NB4 (cell line): ENCODE measurements at regions not wholly inside any gene's neighbourhood (a gene's known extent, or its start where the extent isn't known, plus 50 kb on each side); places are given as distances from the start of the nearest gene placed in this dataset.

Source experiments
- DNase-seq: peaks from one replicate; pipeline ENCODE4 v3.0.0; 2010; ENCODE audit warnings: low read depth
- H3K4me3 ChIP-seq: one replicate; pipeline ENCODE4 v1.5.1; 2011; ENCODE audit warnings: mild to moderate bottlenecking, low read depth, low read length, moderate library complexity
- MYC ChIP-seq: IDR thresholded peaks from 2 replicates; pipeline ENCODE4 v1.6.1; 2011; ENCODE audit warnings: low read depth, low read length
- POLR2A ChIP-seq: IDR thresholded peaks from 2 replicates; pipeline ENCODE4 v1.6.1; 2011; ENCODE audit warnings: mild to moderate bottlenecking; ENCODE audit not compliant: insufficient read length; ENCODE audit errors: extremely low read depth
- TF ChIP-seq, protein P1 (sequence below): IDR thresholded peaks from one replicate; pipeline ENCODE4 v1.5.1; 2012; ENCODE audit warnings: low read depth, low read length
- TF ChIP-seq, protein P2 (sequence below): IDR thresholded peaks from 2 replicates; pipeline ENCODE4 v1.6.1; 2011; ENCODE audit warnings: low read depth, low read length

DNA sequence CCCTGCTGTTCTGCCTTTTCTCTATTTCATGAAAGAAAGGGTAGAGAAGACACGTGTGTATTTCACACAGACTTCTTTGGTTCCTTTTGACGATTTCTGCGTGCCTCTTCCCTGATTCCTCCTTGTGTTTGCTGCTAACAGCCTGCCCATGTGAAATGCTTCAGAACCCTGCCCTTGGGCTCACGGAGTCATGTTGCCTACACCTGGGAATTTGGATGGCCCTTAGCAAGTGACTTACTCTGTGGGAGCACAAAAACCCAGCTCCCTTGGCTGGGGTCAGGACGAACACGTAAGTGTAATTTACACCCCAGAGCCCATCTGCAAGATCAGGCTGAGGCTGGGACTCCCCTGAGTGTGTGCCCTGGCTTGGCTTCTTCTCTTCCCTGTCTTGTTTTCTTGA is 220.3 kb upstream of the BCOR start:
- no peak overlapping the region for H3K4me3 ChIP-seq
- TF ChIP-seq, protein P1, sequence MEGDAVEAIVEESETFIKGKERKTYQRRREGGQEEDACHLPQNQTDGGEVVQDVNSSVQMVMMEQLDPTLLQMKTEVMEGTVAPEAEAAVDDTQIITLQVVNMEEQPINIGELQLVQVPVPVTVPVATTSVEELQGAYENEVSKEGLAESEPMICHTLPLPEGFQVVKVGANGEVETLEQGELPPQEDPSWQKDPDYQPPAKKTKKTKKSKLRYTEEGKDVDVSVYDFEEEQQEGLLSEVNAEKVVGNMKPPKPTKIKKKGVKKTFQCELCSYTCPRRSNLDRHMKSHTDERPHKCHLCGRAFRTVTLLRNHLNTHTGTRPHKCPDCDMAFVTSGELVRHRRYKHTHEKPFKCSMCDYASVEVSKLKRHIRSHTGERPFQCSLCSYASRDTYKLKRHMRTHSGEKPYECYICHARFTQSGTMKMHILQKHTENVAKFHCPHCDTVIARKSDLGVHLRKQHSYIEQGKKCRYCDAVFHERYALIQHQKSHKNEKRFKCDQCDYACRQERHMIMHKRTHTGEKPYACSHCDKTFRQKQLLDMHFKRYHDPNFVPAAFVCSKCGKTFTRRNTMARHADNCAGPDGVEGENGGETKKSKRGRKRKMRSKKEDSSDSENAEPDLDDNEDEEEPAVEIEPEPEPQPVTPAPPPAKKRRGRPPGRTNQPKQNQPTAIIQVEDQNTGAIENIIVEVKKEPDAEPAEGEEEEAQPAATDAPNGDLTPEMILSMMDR = no peak
- TF ChIP-seq MYC (no peak), POLR2A (no peak)
- TF ChIP-seq, protein P2, sequence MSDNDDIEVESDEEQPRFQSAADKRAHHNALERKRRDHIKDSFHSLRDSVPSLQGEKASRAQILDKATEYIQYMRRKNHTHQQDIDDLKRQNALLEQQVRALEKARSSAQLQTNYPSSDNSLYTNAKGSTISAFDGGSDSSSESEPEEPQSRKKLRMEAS = no peak
- no peak for DNase-seq

DNA sequence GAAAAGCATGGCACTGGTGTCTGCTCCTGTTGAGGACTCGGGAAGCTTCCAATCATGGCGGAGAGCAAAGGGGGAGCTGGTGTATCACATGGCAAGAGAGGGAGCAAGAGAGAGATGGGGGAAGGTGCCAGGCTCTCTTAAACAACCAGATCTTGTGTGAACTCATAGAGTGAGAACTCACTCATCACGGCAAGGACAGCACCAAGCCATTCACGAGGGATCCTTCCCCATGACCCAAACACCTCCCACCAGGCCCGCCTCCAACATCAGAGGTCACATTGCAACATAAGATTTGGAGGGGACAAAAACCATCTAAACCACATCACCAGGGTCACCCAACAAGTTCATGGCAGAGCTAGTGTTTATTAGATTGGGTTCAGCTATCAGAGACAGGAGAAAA is 218.7 kb upstream of the BCOR start:
- DNase-seq = no peak
- no peak overlapping the region for H3K4me3 ChIP-seq
- TF ChIP-seq, protein P2 = no peak
- TF ChIP-seq POLR2A (no peak), MYC (no peak)
- TF ChIP-seq, protein P1 = no peak

DNA sequence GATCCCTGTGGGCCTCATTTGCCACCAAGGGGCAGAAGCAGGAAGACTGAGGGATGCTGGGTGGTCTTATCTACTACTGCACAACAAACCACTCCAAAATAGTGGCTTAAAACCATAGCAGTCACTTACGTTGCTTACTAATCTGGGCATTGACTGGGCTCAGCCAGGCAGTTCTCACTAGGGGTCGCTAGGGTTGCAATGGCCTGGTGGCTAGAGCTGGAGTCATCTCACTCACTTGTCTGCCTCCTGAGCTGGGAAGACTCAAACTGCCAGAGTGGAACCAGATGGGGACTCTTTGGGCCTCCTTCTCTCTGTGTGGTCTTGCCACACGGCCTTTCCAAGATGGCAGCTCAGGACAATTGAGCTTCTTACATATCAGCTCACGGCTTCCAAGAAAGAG is 216.3 kb upstream of the BCOR start:
- no peak for DNase-seq
- no peak for TF ChIP-seq POLR2A
- TF ChIP-seq, protein P1 = no peak
- TF ChIP-seq, protein P2 = no peak
- no peak for TF ChIP-seq MYC
- H3K4me3 ChIP-seq = no peak overlapping the region

DNA sequence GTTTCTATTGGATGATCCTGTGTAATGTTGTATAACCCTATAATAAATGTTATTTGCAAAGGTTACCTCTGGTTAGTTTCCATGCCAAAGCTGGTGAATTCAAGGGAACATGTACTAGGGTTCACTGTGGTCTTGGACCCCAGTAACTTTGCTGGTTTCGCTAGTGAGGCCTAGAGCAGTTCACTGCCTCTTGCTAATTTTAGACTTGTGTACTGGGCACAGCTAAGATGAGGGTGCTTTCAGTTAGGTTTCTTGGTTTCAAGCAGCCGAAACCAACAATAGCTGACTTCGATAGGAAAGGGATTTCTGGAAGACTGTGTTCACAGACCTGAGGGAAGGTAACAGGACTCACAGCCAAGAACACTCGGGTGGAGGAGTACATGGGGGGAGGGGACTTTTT is 215.5 kb upstream of the BCOR start:
- no peak for DNase-seq
- no peak overlapping the region for H3K4me3 ChIP-seq
- TF ChIP-seq, protein P1 = no peak

DNA sequence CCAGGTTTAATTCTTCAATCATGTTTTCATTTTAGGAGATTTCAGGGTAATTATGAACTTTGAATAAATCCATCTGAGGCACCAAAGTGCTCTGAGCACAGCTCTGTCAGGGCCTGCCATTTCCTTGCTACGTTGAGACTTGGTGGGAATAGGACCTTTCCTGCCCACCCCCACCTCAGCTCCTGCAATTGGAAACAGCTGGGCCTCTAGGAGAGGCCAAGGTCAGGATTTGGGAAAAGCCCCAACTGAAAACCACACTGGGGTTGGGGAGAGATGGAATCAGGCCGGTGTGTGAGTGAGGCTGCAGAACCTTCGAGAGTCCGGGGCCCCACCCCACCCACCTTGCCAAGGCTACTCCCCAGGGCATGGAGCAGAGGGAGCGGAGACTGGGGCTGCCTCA is 212.7 kb upstream of the BCOR start:
- no peak for DNase-seq
- no peak overlapping the region for H3K4me3 ChIP-seq
- TF ChIP-seq, protein P2 = no peak
- no peak for TF ChIP-seq MYC
- TF ChIP-seq, protein P1 = no peak
- no peak for TF ChIP-seq POLR2A

DNA sequence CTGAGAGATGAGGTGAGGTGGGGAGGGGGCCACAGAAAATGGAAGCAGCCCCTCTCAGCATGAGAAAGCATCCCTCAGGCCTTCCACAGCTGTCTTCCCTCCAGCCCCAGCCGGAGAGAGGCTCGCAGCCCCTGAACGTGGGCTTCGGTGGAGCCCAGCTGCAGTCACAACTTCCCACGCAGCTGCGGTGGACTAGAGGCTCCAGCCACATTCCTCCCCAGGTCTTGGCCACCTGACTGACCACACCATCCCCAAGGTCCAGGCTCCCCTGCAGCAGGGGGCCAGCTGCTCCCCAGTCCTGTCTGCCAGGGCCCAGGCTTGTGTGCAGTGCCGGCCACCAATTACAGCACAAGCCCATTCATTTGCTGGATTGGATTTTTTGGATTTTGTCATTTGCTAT is 212.3 kb upstream of the BCOR start:
- DNase-seq = no peak
- no peak overlapping the region for H3K4me3 ChIP-seq
- TF ChIP-seq, protein P1 = no peak
- TF ChIP-seq MYC = no peak
- TF ChIP-seq, protein P2 = no peak
- no peak for TF ChIP-seq POLR2A
